NCI-H1105 treated with DMSO at 0.1 percent for 48 hours (cell line): ENCODE measurements at regions not wholly inside any gene's neighbourhood (a gene's known extent, or its start where the extent isn't known, plus 50 kb on each side); places are given as distances from the start of the nearest gene placed in this dataset.

Experiments used
- DNase-seq: peaks from one replicate; lab custom pipeline; 2025; lab: John Stamatoyannopoulos, UW

DNA sequence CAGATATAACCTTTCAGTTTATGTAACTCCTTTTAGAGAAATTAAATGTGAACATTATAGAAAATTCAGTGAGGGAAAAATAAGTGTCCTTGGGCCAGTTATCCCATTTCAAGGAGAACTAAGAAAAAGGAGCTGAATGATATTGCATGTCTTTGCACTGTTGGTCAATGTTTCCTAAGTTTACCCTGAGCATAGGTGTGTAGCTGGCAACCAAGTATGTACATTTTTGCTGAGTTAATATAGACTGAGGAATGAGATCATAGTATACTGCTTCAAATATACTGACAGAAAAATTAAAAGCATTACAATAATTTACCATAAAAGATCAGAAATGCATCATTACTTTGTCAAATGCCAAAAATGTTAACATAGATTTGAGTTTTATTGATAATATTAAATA, 2128.7 kb upstream of the C9orf72 start:
- no peak for DNase-seq

DNA sequence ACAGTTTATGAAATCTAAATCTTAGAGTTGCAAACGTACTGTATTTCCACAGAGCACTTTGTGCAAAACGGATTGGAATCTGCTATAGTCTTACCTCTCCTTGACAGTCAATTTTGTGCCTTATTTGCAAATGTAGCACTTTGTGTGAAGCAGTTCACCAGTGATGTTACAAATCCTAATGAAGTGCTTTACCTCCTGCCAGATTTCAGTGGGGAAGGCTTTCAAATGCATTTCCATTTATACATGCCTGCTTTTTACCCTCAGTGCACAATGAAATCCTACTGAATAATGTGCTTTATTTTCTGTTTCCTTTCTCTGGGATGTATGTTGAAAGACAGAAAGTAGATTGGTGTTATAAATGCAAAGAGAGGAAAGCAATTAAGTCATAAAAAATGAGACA, 2141.6 kb upstream of the C9orf72 start:
- DNase-seq: no peak

DNA sequence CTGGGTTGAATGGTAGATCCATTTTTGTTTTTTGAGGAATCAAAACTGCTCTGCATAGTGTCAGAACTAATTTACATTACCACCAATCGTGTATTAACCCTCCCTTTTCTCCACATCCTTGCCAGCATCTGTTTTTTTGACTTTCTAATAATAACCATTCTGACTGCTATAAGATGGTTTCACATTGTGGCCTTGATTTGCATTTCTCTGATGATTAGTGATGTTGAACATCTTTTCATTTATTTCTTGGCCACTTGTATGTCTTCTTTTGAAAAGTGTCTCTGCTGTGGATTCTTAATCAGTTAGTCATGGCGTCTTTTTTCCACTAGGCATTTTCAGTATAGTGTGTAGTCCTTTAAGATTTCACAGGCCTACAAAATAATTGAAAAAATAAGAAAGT, 2144.3 kb upstream of the C9orf72 start:
- DNase-seq: no peak

GRCh38 chr9:29730163-29730562, 2156.9 kb upstream of the C9orf72 start:
- DNase-seq: no peak

DNA sequence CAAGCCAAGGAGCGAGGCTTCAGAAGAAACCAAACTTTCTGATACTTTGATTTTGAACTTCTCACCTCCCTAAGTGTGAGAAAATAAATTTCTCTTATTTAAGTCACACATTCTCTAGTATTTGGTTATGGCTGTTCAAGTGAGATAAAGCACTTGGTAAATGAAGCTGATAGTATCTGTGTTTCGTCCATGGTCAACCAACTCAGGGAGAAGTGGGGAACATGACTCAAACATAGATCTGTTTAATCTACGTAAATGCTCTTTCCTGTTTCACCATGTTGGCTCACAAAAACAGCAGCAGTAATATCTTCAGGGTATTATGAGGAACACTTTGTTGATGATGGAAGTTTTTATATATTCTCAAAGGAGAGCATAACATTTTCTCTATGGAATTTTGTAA, 2167.2 kb upstream of the C9orf72 start:
- no peak for DNase-seq

- DNase-seq: no peak
Measured at GRCh38 chr9:29741169-29741568, 2167.9 kb upstream of the C9orf72 start.

- no peak for DNase-seq
Measured at GRCh38 chr9:29750062-29750461, 2176.8 kb upstream of the C9orf72 start.

DNA sequence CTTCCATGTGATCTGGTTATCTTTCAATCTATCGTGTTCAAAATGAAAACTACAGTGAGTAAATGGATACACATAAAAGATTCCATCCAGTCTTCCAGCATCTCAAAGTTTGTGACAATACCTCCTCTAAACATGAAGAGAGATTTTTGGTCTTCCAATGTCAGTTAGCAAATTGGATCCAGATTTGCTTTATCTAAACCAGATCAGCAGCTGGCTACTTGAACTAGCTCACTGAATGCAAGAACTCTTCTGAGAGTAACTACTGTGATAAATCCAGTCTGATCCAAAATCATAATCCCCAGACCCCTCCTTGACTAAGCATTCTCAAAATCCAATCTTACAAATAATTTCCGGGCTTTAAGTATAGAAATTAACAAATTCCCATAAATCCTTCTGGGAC, 2177.9 kb upstream of the C9orf72 start:
- DNase-seq: no peak

DNA sequence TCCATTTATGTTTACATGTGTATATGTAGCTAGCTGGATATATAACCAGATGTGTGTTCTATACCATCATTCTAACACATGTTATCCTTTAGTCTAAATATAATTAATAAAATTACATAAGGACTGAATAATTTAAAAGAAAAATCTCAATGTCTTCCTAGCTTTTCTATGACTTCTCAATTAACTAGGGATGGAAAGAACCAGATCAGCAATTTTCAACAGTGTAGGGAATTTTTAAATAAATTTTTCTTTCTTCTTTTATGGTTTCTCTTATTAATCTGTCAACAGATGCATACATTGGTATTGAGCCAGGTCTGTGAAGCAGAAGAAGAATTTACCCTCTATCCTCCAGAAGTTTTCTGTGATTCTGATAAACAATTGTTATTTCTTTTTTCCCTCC, 2180.4 kb upstream of the C9orf72 start:
- DNase-seq: no peak

GRCh38 chr9:29769019-29769418, 2195.7 kb upstream of the C9orf72 start:
- no peak for DNase-seq

DNA sequence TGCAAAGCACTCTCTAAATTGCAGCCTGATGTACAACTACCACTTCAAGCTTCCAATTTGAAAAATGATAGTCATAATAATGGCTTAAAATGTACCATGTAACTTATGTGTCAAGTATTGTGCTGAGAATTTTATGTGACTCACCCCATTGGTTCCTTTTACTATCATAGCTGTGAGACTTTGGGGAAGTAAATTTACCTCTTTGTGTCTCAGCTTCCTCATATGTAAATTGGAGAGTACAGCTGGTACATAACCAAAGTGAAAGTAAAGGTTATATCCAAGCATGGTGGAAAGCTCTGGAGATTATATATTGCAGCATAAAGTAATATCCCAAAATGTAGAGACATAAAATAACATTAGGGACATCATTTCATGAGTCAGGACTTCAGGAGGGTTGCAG, 2200.4 kb upstream of the C9orf72 start:
- no peak for DNase-seq

DNA sequence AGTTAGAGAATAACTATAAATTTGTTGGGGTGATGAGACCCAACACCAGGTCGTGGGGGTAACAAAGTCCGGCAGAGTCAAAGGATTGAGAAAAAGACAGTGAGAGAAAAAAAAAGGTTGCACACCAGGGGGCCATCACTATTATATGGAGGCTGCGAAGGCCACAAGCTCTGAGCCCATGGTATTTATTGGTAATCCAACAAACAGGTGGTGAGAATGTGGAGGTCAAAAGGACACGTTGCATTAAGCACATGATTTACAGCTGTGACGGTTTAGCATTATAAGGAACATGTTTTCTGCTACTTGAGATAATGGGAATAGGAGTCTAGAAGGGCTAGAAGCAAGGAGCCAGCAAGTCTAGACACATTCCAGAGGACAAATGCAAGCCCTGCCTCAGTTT, 2202.2 kb upstream of the C9orf72 start:
- DNase-seq: no peak

DNA sequence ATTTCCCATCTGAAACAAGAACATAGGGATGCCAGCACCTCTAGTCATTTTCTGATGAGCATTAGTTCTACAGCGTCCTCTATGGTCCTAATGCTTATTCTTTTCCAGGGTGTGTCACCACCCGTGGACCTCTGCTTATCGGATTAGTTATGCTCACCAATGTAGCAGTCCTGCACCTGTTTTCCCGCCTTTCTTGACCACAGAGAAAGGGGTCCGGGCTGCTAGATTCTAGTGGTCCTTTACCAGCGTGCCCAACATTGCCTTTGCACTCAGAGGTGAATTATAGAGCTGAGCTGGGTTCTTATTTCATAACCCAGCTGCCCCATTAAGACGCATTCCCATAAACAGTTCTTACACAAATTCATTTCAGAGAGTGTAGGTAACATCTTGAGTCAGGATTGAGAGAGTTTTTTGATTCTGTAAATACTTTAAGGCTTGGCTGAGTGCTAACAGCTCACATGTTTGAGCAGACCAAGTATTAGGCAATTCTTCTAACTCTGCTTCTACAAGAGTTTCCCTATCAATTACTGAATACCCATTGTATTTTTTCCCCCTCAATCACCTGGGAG, 2205.1 kb upstream of the C9orf72 start:
- no peak for DNase-seq

- DNase-seq: no peak
Measured at GRCh38 chr9:29793970-29794369, 2220.7 kb upstream of the C9orf72 start.

- no peak for DNase-seq
Measured at GRCh38 chr9:29796291-29796952, 2223.1 kb upstream of the C9orf72 start.

DNA sequence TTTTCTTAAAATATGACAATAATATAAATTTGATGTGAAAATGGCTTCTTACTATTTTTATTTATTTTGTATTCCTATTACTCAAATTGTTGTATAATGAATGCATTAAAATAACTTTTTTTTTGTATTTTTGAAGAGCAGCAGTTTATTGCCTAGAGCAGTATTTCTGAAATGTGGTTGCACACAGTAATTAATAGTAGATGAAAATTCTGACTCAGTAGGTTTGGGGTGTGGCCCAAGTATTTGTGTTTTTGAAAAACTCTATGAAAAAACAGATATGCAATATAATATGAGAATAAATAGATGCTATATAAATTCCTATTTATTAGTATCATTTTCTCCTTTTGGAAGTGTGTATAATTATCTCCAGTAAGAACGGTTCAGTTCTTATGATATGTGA, 2225.3 kb upstream of the C9orf72 start:
- no peak for DNase-seq

- DNase-seq: no peak
Measured at GRCh38 chr9:29799227-29799626, 2225.9 kb upstream of the C9orf72 start.

GRCh38 chr9:29800821-29801220, 2227.5 kb upstream of the C9orf72 start:
- DNase-seq: no peak

- DNase-seq: no peak
Measured at GRCh38 chr9:29802454-29802853, 2229.2 kb upstream of the C9orf72 start.

DNA sequence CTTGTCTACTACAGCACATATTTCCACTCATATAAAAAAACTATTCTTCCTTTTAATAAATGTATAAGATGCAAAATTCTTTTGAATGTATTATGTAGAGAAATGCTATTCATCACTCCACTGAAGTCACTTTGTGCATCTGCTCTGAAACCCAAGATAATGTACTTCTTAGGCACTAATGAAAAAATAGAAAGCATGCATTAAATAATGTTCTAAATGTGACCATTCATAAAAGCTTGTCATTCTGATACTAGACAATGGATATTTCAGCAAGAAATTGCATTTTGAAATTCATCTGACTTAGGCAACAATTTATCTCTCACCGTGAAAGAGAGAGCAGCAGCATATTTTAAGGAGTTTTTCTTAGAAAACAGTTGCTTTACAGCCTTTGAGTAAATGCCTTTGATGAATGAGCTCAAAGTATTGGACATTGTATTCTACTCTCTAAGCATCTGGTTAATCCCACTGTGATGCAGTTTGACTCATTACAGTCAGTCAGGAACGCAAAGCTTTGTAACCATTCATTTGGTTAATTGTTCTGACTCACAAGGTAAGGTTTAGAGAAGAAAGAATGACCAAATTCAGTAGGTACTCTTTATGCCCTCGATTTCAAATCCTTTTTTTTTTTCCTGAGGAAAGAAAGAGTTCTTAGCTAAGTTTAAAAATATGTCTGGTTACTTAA, 2233.8 kb upstream of the C9orf72 start:
- DNase-seq: no peak

- DNase-seq: no peak
Measured at GRCh38 chr9:29816954-29817703, 2243.8 kb upstream of the C9orf72 start.

- DNase-seq: no peak
Measured at GRCh38 chr9:29822458-29822857, 2249.2 kb upstream of the C9orf72 start.

DNA sequence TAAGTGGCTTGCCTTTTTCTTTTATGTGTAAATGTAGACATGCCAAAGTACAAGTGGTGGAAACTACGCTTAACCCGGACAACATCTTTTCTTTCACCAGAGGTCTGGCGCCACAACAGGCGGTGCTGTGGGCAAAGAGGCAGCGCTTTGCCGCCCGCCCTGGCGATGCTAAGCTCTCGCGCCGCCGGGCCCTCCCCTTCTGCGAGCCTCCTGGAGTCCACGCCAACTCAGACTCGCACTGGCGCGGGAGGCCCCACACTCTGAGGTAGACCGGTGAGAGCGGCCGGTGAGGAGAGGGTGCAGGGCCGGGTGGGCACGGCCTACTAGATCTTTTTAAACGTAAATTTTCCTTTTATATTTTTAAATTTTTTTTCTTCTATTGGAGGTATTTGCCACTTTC, 2253.1 kb upstream of the C9orf72 start:
- no peak for DNase-seq
